Neuron (in vitro differentiated cells): ENCODE measurements at regions not wholly inside any gene's neighbourhood (a gene's known extent, or its start where the extent isn't known, plus 50 kb on each side); places are given as distances from the start of the nearest gene placed in this dataset.
A peak's percentile ranks its signal among the peaks of the same experiment; 100 is the strongest.

Source experiments
- H2AFZ ChIP-seq: one replicate; pipeline ENCODE4 v1.6.1; 2013; ENCODE audit warnings: low read depth, mild to moderate bottlenecking, inconsistent platforms, low read length, moderate library complexity
- H3K27me3 ChIP-seq: one replicate; pipeline ENCODE4 v1.6.1; 2013; ENCODE audit warnings: low read length; ENCODE audit not compliant: insufficient read depth
- H3K36me3 ChIP-seq: one replicate; pipeline ENCODE4 v1.6.1; 2013; ENCODE audit warnings: low read length; ENCODE audit not compliant: insufficient read depth
- H3K4me1 ChIP-seq: one replicate; pipeline ENCODE4 v1.6.1; 2013; ENCODE audit warnings: low read length; ENCODE audit not compliant: insufficient read depth
- H3K4me3 ChIP-seq: 2 replicates; pipeline ENCODE4 v1.5.1; 2013; ENCODE audit warnings: mild to moderate bottlenecking, low read length, moderate library complexity
- H3K9me3 ChIP-seq: one replicate; pipeline ENCODE4 v1.6.1; 2013; ENCODE audit warnings: low read length

DNA sequence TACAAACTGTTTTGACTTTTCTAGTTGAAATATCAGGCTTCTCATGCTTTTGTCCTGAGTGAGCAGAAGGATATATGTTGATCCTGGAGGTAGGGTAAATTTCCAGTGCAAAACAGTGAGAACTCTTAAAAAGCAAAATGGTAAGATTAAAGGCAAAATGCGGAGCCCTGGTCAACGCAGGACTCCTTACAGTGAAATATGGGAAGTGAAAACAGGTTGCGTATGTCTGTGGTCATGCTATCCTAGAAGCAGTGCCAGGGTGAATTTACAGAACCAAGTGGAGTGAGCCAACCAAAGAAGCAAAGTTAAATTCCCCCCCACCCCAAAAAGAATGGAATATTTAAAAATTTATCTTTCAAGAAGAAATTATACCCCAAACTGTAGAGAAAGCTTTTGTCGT is 256.4 kb downstream of the NR2F2 start:
- Histone ChIP-seq H3K27me3 (no peaks in the 10 kb centered on the region), H3K4me3 (no peak overlapping the region), H3K36me3 (no peaks in the 10 kb centered on the region), H3K4me1 (peaks cover 32% of the 10 kb centered on the region), H2AFZ (no peak overlapping the region), H3K9me3 (no peaks in the 10 kb centered on the region)

GRCh38 chr15:96589864-96590263 is 259.4 kb downstream of the NR2F2 start:
- Histone ChIP-seq H3K9me3 (no peaks in the 10 kb centered on the region), H2AFZ (no peak overlapping the region), H3K4me3 (no peak overlapping the region), H3K27me3 (no peaks in the 10 kb centered on the region), H3K4me1 (peaks cover 46% of the 10 kb centered on the region), H3K36me3 (no peaks in the 10 kb centered on the region)

DNA sequence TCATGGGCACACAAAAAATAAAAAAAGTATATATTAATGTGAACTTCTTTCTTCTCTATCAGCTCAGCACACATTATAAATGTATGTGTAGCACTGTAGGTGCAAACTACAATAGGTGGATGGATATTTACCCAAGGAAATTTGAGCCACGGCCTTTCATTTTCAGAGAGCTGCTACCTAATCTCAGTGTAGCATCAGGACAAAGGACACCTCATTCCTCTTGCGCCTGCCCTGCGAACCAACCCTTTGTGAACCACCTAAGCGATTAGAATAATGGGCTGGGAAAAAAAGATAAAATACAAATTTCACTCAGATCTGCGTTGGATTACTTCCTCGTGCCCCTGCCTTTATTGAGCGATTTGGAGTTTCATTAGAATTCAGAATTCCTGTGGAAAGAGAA is 263.2 kb downstream of the NR2F2 start:
- Histone ChIP-seq H3K27me3 (no peaks in the 10 kb centered on the region), H2AFZ (peak overlapping the region; percentile 70), H3K4me1 (peaks cover 43% of the 10 kb centered on the region), H3K36me3 (no peaks in the 10 kb centered on the region), H3K9me3 (no peaks in the 10 kb centered on the region), H3K4me3 (peak overlapping the region; percentile 44)

DNA sequence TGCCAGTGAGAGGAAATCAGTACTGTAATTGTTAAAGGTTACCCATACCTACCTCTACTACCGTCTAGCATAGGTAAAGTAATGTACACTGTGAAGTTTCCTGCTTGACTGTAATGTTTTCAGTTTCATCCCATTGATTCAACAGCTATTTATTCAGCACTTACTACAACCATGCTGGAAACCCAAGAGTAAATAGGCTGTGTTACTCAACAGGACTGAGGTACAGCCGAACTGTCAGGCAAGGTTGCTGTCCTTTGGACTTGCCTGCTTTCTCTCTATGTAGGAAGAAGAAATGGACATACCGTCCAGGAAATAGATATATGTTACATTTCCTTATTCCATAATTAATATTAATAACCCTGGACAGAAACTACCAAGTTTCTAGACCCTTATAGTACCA is 265.5 kb downstream of the NR2F2 start:
- H3K36me3 ChIP-seq, result no peaks in the 10 kb centered on the region
- no peaks in the 10 kb centered on the region for H3K27me3 ChIP-seq
- peaks cover 49% of the 10 kb centered on the region for H3K4me1 ChIP-seq
- no peak overlapping the region for H2AFZ ChIP-seq
- no peak overlapping the region for H3K4me3 ChIP-seq
- no peaks in the 10 kb centered on the region for H3K9me3 ChIP-seq

DNA sequence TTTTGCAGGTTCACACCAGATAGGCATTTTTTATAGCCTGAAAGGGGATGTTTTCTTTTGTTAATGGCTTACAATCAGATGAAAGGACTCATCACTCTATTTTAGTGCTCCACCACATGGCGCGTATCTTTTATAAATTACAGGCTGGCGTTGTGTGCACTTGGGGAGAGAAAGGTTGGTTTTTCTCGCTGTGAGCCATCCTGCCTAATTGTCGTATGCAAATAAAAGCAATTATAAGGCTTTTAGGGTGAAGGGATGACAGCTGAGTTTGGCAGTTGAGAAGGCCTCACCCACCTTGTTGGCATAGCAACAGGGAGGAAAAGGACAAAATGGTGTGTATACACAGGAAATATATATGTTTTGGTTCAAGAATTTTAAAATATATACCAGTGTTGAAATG is 268.0 kb downstream of the NR2F2 start:
- Histone ChIP-seq H3K36me3 (no peaks in the 10 kb centered on the region), H2AFZ (no peak overlapping the region), H3K4me3 (no peak overlapping the region), H3K9me3 (no peaks in the 10 kb centered on the region), H3K4me1 (peaks cover 46% of the 10 kb centered on the region), H3K27me3 (no peaks in the 10 kb centered on the region)

DNA sequence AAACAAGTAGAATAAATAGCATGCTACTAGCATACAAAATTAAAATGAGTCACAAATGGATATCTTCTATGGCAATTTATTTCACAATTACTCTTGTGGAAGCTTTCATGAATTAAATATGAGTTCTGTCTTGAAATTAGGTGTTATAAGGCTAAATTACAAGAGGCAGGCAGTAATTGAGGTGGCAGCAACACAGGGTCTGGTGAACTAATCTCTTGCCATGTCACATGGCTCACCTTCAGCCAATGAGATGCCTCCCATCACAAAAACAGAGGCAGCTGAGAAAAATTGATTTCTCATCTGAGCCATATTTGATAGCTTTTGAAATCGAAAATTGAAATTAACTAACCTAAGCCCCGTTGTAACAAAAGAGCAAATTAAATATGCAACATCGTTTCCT is 268.8 kb downstream of the NR2F2 start:
- no peaks in the 10 kb centered on the region for H3K9me3 ChIP-seq
- H3K27me3 ChIP-seq, result no peaks in the 10 kb centered on the region
- no peak overlapping the region for H2AFZ ChIP-seq
- H3K36me3 ChIP-seq, result no peaks in the 10 kb centered on the region
- no peak overlapping the region for H3K4me3 ChIP-seq
- peaks cover 38% of the 10 kb centered on the region for H3K4me1 ChIP-seq

GRCh38 chr15:96600350-96600749 is 269.9 kb downstream of the NR2F2 start:
- Histone ChIP-seq H3K4me1 (peaks cover 30% of the 10 kb centered on the region), H2AFZ (no peak overlapping the region), H3K27me3 (no peaks in the 10 kb centered on the region), H3K36me3 (no peaks in the 10 kb centered on the region), H3K4me3 (no peak overlapping the region), H3K9me3 (no peaks in the 10 kb centered on the region)

- H2AFZ ChIP-seq, result no peak overlapping the region
- H3K36me3 ChIP-seq, result no peaks in the 10 kb centered on the region
- H3K4me1 ChIP-seq, result peaks cover 15% of the 10 kb centered on the region
- H3K27me3 ChIP-seq, result no peaks in the 10 kb centered on the region
- no peaks in the 10 kb centered on the region for H3K9me3 ChIP-seq
- H3K4me3 ChIP-seq, result no peak overlapping the region
These were observed 276.1 kb downstream of the NR2F2 start for GRCh38 chr15:96606617-96607016.

- Histone ChIP-seq H3K4me3 (no peak overlapping the region), H2AFZ (no peak overlapping the region), H3K27me3 (no peaks in the 10 kb centered on the region), H3K9me3 (peaks cover 3% of the 10 kb centered on the region), H3K4me1 (peaks cover 19% of the 10 kb centered on the region), H3K36me3 (no peaks in the 10 kb centered on the region)
These were observed 280.3 kb downstream of the NR2F2 start for GRCh38 chr15:96610757-96611156.

GRCh38 chr15:96612917-96613316 is 282.4 kb downstream of the NR2F2 start:
- no peak overlapping the region for H3K4me3 ChIP-seq
- no peaks in the 10 kb centered on the region for H3K27me3 ChIP-seq
- peaks cover 3% of the 10 kb centered on the region for H3K9me3 ChIP-seq
- H3K36me3 ChIP-seq, result no peaks in the 10 kb centered on the region
- no peak overlapping the region for H2AFZ ChIP-seq
- peaks cover 19% of the 10 kb centered on the region for H3K4me1 ChIP-seq

- Histone ChIP-seq H2AFZ (no peak overlapping the region), H3K4me1 (no peaks in the 10 kb centered on the region), H3K9me3 (no peaks in the 10 kb centered on the region), H3K27me3 (no peaks in the 10 kb centered on the region), H3K36me3 (no peaks in the 10 kb centered on the region), H3K4me3 (no peak overlapping the region)
These were observed 288.7 kb downstream of the NR2F2 start for GRCh38 chr15:96619174-96619573.

GRCh38 chr15:96622714-96623113 is 292.2 kb downstream of the NR2F2 start:
- no peak overlapping the region for H3K4me3 ChIP-seq
- H3K4me1 ChIP-seq, result peaks cover 29% of the 10 kb centered on the region
- no peaks in the 10 kb centered on the region for H3K36me3 ChIP-seq
- no peaks in the 10 kb centered on the region for H3K9me3 ChIP-seq
- H3K27me3 ChIP-seq, result no peaks in the 10 kb centered on the region
- no peak overlapping the region for H2AFZ ChIP-seq

DNA sequence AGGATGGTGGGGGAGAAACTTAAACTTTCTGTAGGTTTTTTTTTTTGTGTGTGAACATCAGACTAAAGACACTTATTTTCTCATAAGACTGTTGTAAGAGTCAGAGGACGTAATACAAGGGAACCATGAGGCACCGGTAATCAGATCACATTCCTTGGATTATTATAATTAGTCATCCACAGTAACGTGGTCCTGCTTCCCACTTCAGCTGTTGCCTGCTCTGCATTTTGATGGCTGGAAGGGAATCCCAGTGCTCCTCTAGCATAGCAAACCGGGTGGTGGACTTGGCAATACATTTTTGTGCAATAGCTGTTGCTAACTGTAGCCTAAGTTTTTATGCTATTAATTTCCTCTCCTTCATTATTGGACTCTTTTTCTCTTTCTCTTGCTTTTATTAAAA is 294.8 kb downstream of the NR2F2 start:
- H3K27me3 ChIP-seq, result no peaks in the 10 kb centered on the region
- H3K9me3 ChIP-seq, result no peaks in the 10 kb centered on the region
- H3K4me3 ChIP-seq, result no peak overlapping the region
- no peak overlapping the region for H2AFZ ChIP-seq
- H3K36me3 ChIP-seq, result no peaks in the 10 kb centered on the region
- H3K4me1 ChIP-seq, result peaks cover 36% of the 10 kb centered on the region

GRCh38 chr15:96627031-96627568 is 296.6 kb downstream of the NR2F2 start:
- Histone ChIP-seq H3K4me3 (peak overlapping the region; percentile 36), H3K36me3 (no peaks in the 10 kb centered on the region), H3K9me3 (no peaks in the 10 kb centered on the region), H3K4me1 (peaks cover 45% of the 10 kb centered on the region), H3K27me3 (no peaks in the 10 kb centered on the region), H2AFZ (peak overlapping the region; percentile 10)
